GM21786 (cell line): ENCODE measurements at regions not wholly inside any gene's neighbourhood (a gene's known extent, or its start where the extent isn't known, plus 50 kb on each side); places are given as distances from the start of the nearest gene placed in this dataset.
"Not testable (repeated sequence)": the region's sequence is repeated elsewhere in the genome, so short reads cannot be mapped to it uniquely, and the experiment has no call there.

Experiments
- ATAC-seq: cut with Tn5 transposase; IDR thresholded peaks from one replicate; pipeline ENCODE4 v1.9.1; 2021; ENCODE audit not compliant: unreplicated experiment

DNA sequence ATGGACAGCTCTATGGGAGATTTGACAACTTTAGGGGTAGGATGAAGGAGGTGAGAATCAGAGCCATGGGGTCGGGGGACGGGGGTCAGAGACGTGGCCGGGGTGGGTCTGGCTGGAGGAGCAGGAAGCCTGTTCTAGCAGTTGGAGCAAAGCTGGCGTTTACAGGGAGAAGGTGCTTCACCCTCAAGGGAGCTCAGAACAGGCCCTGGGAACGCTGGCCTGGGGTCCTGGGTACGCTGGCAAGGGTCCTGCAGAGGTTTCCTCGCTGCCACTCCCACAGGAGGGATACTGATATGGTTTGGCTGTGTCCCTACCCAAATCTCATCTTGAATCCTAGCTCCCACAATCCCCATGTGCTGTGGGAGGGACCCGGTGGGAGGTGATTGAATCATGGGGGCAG is 205.0 kb upstream of the ARL4C start:
- ATAC-seq, result no peak

DNA sequence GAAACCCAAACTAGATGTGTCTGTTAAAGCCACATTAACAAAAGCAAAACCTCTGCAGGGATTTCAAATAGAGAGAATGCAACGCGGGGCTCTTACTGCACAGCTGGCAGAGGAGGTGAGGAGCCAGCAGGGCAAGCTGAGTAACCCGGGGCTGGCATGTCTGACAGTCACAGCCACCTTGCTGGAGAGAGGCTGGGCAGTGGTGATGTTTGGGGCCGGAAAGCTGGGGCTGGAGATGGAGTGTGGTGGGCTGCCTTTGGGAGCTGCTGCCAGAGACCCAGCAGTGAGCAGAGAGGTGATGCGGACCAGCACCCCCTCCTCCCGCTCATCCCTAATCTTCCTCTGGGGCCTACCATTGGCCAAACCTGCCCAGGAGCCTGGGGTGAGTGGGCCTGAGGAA is 204.5 kb upstream of the ARL4C start:
- ATAC-seq, result no peak

DNA sequence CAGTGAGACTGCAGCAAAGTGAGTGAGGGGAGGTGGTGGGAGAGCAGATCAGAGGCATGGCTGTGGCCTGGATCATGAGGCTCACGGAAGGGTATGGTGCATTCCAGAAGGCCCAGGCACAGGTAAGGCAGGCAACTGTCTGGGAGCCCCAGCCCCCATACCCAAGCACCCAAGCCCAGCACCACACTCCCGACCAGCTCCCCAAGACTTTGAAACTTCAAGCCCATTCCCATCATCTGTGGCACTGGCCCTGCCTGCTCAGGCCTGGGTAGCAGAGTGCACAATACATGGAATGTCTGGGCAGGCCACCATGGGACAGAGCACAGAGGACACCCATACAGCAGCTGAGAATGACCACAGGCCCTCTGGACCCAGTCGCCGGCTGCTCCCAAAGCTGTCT is 202.6 kb upstream of the ARL4C start:
- no peak for ATAC-seq

DNA sequence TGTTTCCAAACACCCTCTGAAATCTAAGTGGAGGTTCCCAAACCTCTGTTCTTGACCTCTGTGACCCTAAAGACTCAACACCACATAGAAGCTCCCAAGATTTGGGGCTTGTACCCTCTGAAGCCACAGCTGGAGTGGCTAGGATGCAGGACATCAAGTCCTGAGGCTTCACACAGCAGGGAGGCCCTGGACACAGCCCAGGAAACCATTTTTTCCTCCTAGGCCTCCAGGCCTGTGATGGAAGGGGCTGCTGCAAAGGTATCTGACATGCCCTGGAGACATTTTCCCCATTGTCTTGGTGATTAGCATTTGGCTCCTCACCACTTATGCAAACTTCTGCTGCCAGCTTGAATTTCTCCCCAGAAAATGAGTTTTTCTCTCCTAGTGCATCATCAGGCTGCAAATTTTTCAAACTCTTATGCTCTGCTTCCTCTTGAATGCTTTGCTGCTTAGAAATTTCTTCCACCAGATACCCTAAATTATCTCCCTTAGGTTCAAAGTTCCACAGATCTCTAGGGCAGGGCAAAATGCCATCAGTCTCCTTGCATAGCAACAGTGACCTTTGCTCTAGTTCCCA is 200.5 kb upstream of the ARL4C start:
- ATAC-seq, result not testable (repeated sequence)

DNA sequence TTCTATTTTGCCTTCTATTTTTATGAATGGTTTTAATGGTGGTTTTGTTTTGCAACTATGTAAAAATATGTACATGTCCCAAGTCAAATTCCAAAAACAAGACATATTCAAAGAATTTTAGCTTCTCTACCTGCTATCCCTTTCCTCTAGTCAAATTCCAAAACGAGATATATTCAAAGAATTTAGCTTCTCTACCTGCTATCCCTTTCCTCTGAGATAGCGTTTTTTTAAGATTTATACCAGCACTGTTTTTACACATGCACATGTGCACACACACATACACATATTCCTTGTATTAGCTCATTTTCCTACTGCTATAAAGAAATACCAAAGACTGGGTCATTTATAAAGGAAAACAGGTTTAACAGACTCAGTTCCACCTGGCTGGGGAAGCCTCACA is 199.1 kb upstream of the ARL4C start:
- ATAC-seq, result no peak

DNA sequence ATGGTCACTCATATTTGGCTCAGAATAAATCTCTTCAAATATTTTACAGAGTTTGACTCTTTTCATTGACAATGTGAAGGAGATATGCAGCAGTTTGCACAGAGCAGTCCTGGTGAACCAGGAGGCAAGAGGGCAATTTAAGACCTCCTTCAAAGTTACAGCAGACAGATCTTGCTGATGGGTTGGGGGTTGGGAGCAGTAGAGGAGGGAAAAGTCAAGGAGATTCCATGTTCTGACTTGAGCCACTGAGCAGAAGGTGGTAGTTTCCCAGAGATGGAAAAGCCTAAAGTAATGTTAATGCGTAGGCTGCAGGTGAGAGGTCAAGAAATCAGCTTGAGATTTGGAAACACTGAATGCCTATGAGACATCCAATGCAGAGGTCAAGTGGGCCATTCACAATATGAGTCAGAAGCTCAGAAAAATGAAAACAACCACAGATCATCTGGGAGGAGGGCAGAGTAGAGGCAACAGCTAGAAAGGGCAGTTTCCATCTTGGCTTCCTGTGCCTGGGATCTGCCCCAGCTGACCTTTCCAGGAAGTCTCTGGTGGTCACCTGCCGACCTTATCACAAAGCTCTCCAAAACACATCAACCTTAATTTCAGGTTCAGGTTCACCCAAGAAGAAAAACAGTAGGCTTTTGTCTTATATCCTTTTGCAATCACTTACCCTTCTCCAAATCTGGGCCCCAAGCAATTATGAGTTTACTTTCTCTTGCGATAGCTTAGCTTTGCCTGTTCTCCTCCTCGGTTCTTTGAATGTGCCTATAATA is 197.5 kb upstream of the ARL4C start:
- ATAC-seq, result no peak

DNA sequence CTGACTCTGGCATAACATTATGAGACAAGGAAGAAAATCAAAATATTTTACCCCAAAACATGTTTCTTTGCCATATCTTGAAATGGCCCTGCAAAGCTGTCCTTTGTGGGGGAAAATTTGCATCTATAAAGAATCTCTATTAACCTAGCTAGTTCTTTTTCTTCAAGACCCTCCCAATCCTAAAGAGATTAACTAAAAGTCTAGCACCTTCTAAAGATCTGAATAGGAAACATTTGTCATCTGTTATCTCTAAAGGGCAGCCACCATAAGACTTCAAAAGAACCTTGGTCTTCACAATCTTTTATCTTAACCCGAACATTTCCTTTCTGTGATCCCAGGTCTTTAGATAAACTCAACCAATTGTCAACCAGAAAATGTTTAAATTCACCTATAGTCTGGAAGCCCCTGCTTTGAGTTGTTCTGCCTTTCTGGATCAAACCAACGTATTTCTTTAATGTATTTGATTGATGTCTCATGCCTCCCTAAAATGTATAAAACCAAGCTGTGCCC is 196.9 kb upstream of the ARL4C start:
- not testable (repeated sequence) for ATAC-seq

DNA sequence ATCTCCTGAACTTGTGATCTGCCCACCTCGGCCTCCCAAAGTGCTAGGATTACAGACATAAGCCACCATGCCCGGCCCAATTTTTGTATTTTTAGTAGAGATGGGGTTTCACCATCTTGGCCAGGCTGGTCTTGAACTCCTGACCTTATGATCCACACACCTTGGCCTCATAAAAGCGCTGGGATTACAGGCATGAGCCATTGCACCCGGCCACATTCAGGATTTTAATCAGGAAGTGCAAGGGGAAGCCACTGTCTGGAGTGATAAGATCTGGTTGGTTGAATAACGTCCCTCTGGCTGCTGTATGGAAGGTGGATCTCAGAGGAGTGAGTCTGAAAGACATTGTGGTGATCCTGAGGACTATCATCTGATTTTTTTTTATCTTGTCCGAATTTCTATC is 196.3 kb upstream of the ARL4C start:
- not testable (repeated sequence) for ATAC-seq

DNA sequence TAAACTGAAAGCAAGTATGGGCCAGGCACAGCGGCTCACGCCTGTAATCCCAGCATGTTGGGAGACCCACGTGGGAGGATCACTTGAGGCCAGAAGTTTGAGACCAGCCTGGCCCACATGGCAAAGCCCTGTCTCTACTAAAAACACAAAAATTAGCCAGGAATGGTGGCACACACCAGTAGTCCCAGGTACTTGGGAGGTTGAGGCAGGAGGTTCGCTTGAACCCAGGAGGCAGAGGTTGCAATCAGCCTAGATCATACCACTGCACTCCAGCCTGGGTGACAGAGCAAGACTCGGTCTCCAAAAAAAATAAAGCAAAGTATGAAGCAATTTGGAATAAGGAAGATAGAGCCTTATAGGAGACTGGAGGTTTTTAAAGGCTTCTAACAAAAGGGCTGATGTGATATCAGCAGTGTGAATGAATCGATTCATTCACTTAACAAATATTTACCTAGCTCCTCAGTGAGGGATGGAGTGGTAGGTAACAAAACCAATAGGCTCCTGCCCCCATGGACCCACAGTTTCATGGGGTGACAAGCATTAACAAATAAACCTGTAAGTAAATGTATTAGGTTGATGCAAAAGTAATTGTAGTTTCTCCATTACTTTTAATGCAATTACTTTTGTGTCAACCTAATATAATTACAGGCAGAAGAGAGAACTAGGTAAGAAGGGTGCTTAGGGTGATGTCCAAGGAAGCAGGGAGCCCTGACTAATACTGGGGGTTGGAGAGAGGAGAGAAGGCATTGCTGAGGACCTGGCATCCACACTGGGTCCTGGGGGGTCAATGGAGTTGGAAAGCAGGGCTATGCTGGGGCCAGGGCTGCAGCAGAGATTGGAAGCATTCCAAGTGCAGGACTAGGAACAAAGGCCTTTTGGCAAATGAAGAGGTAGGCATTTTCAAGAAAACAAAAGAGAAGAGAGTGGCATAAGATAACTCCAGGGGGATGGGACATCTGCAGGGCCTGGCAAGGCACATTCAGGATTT is 195.4 kb upstream of the ARL4C start:
- ATAC-seq, result no peak

DNA sequence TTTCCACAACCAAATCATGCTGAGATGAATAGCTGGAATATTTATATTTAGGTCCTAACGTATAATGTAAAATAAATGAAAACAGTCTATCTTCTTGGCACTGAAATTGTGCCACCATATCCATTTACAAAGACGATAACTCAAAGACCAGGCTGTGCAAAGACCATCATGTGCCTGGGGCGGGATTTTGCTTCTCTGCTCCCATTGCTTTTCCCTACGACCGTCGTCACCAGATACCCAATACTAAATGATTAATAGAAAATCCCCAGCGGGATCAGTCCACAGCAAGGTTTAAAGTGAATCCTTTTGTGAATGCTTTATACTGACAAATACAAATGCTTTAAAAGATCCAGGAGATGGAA is 194.3 kb upstream of the ARL4C start:
- no peak for ATAC-seq

DNA sequence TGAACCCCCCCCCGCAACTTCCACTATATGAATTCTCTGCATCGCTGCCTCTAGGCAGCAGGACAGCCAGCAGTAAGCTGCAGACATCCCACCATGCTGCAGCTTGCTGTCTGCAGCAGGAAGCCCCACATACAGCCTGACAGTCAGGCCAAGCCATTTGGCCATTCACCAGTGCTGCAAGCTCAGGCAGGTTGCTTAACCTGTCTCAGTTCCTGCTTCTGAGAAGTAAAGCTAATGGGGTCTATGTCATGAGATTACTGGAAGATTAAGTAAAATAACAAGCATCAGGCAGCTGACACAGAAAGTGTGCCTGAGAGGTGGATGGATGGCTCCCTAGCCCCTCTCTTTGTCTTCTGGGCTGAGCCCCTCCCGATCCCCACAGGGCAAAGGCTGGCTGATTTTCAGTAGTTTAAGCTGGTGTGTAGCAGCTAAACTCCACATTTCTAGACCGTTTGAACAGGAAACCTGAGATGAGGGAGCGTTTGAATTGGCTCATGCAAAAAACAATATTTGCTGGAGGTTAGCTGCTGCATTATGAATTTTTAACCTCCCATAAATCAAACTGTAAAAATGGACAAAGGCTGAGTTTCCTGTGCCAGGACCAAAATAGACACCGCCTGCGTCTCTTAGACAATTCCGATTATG is 193.8 kb upstream of the ARL4C start:
- ATAC-seq, result no peak

DNA sequence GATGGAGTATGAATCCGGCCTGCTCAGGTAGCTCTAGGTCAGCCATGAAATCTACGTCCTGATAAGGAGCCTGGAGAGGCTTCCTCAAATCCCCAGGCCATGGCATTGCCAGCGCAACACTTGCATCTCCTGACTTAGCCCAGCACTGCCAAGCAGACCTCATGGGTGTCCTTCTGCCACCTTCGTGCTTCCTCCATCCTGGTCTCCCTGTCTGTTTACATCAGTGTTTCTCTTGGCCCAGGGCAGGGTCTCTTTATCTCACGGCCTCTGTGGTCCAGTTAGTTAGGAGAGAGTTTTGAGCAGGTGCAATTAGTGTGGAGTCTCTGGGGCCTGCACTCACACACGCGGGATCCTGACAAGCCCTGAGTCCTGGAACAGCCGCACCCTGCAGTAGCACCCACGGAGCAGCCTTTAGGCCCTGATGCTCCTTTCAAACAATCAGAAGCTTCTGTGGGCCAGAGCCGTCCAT is 193.1 kb upstream of the ARL4C start:
- ATAC-seq, result no peak

DNA sequence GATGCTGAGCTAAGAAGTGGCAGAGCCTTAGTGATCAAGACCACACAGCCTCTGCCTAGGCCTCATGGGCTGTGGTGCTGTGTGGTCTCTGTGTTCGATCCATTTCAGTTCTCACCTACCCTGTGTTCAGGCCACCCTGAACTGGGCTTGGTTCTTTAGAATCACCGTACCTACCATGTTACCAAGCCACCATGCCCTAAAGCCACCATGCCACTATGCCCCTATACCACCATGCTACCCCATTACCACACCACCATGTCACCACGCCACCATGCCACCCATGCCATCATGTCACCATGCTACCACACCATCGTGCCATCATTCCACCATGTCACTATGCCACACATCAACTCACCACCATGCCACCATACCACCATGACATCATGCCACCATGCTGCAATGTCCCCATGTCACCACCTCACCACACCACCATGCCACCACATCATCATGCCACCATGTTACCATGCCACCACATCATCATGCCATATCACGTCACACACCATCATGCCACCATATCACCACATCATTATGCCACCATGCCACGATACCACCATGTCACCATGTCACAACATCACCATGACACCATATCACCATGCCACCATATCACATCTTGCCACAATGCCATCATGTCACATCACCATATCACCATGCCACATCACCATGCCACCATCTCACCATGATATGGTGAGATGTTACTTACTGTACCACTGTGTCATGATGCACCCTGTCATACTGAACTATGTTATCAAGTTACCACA is 191.0 kb upstream of the ARL4C start:
- no peak for ATAC-seq

DNA sequence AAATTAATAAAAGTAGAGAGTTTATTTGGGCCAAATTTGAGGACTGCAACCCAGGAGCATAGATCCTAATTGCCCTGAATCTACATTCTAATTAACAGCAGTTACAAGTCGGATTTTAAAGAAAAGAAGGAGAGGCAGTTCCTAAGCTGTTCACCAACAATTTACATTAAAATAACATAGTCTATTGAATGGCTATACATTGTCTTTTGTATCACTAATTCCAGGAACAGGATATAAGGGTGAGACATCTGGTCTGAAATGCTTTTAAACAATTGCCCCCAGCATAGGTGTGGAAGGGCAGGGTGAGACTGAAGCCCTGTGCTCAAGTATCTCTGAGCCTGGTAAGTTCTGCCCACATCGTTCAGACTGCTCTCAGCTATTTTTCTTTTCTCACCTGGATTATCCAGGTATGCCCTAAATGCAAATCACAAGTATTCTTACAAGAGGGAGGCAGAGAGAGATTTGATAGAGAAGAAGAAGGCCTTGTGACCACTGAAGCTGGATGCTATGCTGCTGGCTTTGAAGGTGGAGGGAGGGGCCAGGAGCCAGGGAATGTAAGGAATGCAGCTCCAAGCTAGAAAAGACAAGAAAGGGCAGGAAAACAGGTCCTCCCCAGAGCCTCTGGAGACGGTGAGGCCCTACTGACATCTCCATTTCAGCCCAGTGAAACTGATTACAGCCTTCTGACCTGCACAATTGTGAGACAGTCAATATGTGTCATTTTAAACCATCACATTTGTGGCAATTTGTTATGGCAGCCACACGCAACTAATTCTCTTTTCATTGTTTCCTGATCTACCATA is 189.4 kb upstream of the ARL4C start:
- no peak for ATAC-seq

DNA sequence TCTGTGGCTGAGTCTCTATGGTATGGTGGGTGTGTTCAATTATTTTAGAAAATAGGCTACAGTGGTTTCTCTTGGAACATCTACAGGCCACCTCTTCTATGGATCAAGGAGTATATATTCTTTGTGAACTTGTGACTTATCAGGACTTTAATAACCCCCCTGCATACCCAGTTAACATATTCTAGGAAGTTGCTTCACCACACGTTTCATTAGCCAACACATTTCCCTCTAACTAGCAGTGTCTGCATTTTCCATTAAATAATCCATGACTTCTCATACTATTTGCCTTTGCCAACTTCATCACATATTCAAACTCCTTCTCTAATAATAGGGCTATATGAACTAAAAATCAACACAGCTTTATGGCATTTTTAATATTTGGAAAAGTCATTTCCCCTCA is 187.6 kb upstream of the ARL4C start:
- no peak for ATAC-seq

DNA sequence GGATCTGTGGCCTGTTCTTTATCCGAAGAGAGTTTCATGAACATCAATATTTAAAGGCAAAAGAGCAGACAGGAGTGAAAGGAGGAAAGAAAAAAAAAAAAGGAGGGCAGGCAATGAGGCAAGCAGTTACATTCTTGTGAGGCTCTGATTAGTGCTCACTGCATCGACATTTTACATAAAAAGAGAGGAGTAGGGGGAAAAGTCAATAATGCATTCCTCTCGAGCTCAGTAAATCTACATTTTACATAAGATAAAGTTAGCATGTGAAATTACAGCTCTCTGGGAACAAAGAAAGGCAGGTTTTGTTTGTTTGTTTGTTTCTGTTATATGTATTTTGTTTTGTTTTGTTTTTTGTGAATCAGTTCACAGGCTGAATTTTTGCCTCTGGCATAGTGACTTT is 187.1 kb upstream of the ARL4C start:
- no peak for ATAC-seq

DNA sequence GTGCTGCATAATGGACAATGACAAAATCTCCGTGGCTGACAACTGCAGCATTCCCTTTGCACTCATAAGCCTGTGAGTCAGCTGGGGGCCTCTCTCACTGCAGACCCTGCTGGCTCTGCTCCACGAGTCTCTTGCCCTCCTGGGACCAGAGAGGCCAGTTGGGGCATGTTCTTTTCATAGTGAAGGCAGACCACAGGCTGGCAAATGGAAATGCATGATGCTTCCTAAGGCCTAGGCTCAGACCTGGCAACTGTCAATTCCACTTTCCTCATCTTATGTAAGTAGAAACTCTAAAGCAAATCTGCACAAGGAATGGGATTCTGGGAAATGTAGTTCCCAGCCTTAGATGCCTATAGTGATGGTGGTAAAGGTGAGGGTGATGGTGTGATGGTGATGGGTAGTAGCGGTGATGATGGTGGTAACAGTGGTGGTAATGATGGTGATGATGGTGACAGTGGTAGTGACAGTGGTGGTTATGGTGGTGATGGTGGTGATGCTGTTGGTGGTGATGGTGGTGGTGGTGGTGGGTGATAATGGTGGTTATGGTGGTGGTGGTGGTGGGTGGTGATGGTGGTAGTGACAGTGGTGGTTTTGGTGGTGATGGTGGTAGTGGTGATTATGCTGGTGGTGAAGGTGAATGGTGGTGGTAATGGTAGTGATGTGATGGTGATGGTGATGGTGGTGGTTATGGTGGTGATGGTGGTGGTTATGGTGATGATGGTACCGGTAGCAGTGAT is 185.8 kb upstream of the ARL4C start:
- no peak for ATAC-seq

DNA sequence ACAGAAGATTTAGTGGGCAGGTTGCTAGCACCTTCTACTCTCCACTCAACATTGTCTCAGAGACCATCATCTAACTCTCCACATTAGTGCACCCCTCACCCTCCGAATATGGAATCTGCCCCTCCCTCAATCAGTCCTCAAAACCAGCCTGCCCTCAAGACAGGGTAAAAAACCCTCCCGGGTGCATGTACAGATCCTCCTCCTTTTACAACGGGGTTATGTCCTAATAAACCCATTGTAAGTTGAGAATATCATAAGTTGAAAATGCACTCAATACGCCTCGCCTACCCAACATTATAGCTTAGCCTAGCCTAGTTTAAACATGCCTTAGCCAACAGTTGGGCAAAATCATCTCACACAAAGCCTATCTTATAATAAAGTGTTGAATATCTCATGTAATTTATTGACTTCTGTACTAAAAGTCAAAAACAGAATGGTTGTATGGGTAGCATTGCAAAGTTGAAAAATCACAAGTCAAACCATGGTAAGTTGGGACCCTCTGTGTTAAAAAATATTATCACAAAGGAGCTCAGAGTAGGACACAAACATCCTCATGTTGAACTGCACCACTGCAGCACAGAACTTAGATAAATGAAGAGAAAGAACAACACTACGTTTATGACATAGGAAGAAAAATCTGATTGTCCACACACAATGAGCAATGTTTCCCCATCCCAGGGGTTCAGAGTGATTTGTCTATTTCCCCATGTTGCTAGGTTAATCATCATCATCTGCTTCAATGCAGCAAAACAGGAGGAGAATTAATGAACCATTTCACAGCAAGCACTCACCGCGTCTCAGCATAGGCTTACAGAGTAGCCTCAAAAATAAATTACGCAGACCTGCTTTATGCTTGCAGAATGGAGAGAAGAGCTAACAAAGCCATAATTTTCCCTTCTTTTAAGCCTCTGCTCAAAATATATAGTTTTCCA is 184.1 kb upstream of the ARL4C start:
- no peak for ATAC-seq
